Heart left ventricle (tissue), 16 donors: ENCODE measurements at regions not wholly inside any gene's neighbourhood (a gene's known extent, or its start where the extent isn't known, plus 50 kb on each side); places are given as distances from the start of the nearest gene placed in this dataset.
"Not testable (repeated sequence)": the region's sequence is repeated elsewhere in the genome, so short reads cannot be mapped to it uniquely, and the experiment has no call there.

ENCODE experiments used
- ATAC-seq, 4 donors: fragments of 200-7000 bp; cut with Tn5 transposase; one replicate each; pipeline ENCODE4 v1.9.1; 2020 to 2022; ENCODE audit warnings: moderate library complexity in 4 of 4, mild to moderate bottlenecking in 3 of 4, moderate number of reproducible peaks in 1 of 4
- DNase-seq, 5 donors: peaks; one replicate each; pipeline ENCODE4 v3.0.0-alpha.2; 2020
- H3K27ac ChIP-seq, 12 donors: fragments of 200-600 bp; sonication (generic) in 4 of 12; one replicate each; pipeline versions ENCODE4 v1.5.0 to v1.8.0; 2016 to 2022; ENCODE audit warnings: mild to moderate bottlenecking in 2 of 12
- H3K27me3 ChIP-seq, 9 donors: fragments of 200-600 bp; sonication (generic) in 2 of 9; one replicate each; pipeline versions ENCODE4 v1.5.1 to v1.8.0; 2016 to 2022; ENCODE audit warnings: mild to moderate bottlenecking in 3 of 9
- H3K36me3 ChIP-seq, 9 donors: fragments of 200-600 bp; sonication (generic) in 2 of 9; one replicate each; pipeline versions ENCODE4 v1.5.0 to v1.8.0; 2018 to 2022; ENCODE audit warnings: mild to moderate bottlenecking in 2 of 9
- H3K4me1 ChIP-seq, 12 donors: fragments of 200-600 bp; sonication (generic) in 4 of 12; one replicate each; pipeline versions ENCODE4 v1.5.0 to v1.8.0; 2016 to 2022; ENCODE audit warnings: mild to moderate bottlenecking in 3 of 12
- H3K4me3 ChIP-seq, 12 donors: fragments of 200-600 bp; sonication (generic) in 4 of 12; one replicate each; pipeline versions ENCODE4 v1.5.0 to v1.8.0; 2017 to 2022; ENCODE audit warnings: mild to moderate bottlenecking in 9 of 12, moderate library complexity in 4 of 12
- H3K9me3 ChIP-seq, 12 donors: fragments of 200-600 bp; sonication (generic) in 4 of 12; one replicate each; pipeline versions ENCODE4 v1.5.0 to v1.8.0; 2016 to 2022; ENCODE audit warnings: mild to moderate bottlenecking in 1 of 12
- POLR2A ChIP-seq, 2 donors: fragments of 450-650 bp; IDR thresholded peaks; one replicate each; pipeline ENCODE4 v1.6.1; 2017; ENCODE audit warnings: antibody characterized with exemption in 2 of 2, mild to moderate bottlenecking in 2 of 2, moderate library complexity in 2 of 2
- WGBS, 4 donors: extraction: QIAGEN DNeasy Blood & Tissue Kit in 2 of 4; methylation state at CpG; one replicate each; pipeline versions ENCODE4 v1.1.5 to v1.1.7; 2013 to 2018; 5-methylcytosine and 5-hydroxymethylcytosine counted together
- intact Hi-C, 10 donors: fragments of 100-400 bp; cut with DNase I; formaldehyde crosslinking; loops; one replicate each; pipeline versions ENCODE4 v1.11.1 to v1.14.2; 2022
- TF ChIP-seq, protein P1 (sequence below), 12 donors: fragments of 200-600 bp; sonication (generic) in 4 of 12; IDR thresholded peaks; one replicate each; pipeline versions ENCODE4 v1.5.0 to v1.8.0; 2018 to 2022; ENCODE audit warnings: antibody characterized with exemption in 12 of 12, mild to moderate bottlenecking in 5 of 12
- donor health status: ischemic (EF 13 %, LVEDD 7.1; RV severe dilation, severe dysfunction).
- donor health status: healthy with polysubstance abuse.
- donor health status: DM: no; HTN: yes; CAD: no.
- donor health status: DM: no; HTN: no; CAD: no.
- donor health status: ischemic (EF 25% LVEDD 6.9; RV normal size, moderate dysfunction).
- donor health status: ischemic (EF 25% LVEDD 5.7; RV mildly dilated, moderate dysfunction).
- donor health status: healthy.
- donor health status: DM: yes; HTN: yes; CAD: no.
- donor health status: ischemic (EF 35%, LVEDD 5.7; RV mildly dilated, moderate dysfunction).
- donor health status: nonischemic (EF 11% LVEDD 7.7; RV severe dilation, severe dysfunction).
- donor health status: DM: yes; HTN: yes; CAD: no.
- donor health status: PGD.
- donor health status: ischemic (EF 29% LVEDD 5.4; RV normal size, mild dysfunction).
- donor health status: nonischemic (EF 23%, LVEDD 6.1; RV moderate dilation, normal function).

DNA sequence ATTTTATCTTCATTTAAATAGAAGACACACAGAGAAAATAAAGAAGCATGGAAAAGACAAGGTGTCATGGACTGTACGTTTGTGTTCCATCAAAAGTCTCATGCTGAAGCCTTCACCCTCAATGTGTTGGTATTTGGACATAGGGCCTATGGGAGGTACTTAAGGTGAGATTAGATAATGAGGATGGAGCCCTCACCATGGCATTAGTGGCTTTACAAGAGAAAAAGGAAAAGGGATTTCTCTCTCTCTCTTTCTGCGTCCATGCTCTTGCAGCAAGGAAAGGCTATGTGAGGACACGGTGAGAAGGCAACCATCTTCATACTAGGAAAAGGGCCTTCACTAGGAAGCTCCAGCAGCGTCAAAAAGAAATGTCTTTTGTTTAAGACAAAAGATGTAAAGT lies 797.0 kb upstream of the CDH10 start:
- Histone ChIP-seq H3K27ac (no peak overlapping the region), H3K4me1 (no peaks in the 10 kb centered on the region), H3K9me3 (no peaks in the 10 kb centered on the region), H3K27me3 (no peaks in the 10 kb centered on the region), H3K4me3 (no peak overlapping the region), H3K36me3 (no peaks in the 10 kb centered on the region)
- intact Hi-C loops: no loop called here
- no peak for TF ChIP-seq POLR2A (IDR thresholded peaks at IDR 0.05)
- TF ChIP-seq, protein P1, sequence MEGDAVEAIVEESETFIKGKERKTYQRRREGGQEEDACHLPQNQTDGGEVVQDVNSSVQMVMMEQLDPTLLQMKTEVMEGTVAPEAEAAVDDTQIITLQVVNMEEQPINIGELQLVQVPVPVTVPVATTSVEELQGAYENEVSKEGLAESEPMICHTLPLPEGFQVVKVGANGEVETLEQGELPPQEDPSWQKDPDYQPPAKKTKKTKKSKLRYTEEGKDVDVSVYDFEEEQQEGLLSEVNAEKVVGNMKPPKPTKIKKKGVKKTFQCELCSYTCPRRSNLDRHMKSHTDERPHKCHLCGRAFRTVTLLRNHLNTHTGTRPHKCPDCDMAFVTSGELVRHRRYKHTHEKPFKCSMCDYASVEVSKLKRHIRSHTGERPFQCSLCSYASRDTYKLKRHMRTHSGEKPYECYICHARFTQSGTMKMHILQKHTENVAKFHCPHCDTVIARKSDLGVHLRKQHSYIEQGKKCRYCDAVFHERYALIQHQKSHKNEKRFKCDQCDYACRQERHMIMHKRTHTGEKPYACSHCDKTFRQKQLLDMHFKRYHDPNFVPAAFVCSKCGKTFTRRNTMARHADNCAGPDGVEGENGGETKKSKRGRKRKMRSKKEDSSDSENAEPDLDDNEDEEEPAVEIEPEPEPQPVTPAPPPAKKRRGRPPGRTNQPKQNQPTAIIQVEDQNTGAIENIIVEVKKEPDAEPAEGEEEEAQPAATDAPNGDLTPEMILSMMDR (IDR thresholded peaks at IDR 0.05): no peak
- 43 to 58% (median 52%) methylated on average over 4 of the region's 4 CpGs for WGBS, 4 donors
- DNase-seq (no peak), ATAC-seq (no peak)

DNA sequence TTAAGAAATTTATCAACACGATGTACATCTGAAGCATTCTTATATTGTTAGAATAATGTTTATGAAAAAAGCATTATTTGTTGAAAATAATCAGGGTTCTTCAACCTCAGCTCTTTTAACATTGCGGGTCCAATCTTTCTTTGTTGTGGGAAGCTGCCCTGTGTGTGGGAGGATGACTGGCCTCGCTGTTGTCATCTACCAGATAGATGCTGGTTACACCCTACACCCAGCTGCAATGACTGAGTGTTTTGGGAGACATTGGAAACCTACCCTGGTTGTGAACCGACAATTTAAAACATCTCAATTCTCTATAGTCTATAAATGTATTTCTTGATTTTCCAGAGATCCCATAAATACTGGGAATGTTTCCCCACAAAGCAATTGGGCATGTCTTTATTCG lies 794.2 kb upstream of the CDH10 start:
- TF ChIP-seq, protein P1 (IDR thresholded peaks at IDR 0.05): no peak
- no peak for TF ChIP-seq POLR2A (IDR thresholded peaks at IDR 0.05)
- intact Hi-C loops: no loop called here
- Histone ChIP-seq H3K36me3 (no peaks in the 10 kb centered on the region), H3K4me3 (no peak overlapping the region), H3K27ac (no peak overlapping the region), H3K9me3 (peaks cover 0 to 6% (median 0%) of the 10 kb centered on the region in 12 donors), H3K27me3 (no peaks in the 10 kb centered on the region), H3K4me1 (no peaks in the 10 kb centered on the region)
- ATAC-seq (no peak), DNase-seq (no peak)
- WGBS, 4 donors: 72 to 82% (median 74%) methylated on average over 5 of the region's 5 CpGs

DNA sequence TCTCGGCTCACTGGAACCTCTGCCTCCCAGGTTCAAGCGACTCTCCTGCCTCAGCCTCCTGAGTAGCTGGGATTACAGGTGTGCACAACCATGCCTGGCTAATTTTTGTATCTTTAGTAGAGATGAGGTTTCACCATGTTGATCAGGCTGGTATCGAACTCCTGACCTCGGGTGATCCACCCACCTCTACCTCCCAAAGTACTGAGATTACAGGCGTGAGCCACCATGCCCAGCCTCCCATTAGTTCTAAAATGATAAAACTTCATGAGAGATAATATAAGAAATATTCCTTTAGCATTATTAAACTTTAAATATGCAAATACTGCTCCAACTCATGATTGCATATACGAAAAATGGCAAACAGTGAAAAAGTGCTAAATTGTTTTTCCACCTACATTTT lies 793.6 kb upstream of the CDH10 start:
- DNase-seq, H3K4me3 ChIP-seq, H3K27ac ChIP-seq, H3K4me1 ChIP-seq, intact Hi-C loops, H3K36me3 ChIP-seq, H3K9me3 ChIP-seq, ATAC-seq, H3K27me3 ChIP-seq: not testable (repeated sequence)
- 85 to 88% (median 85%) methylated on average over 6 of the region's 6 CpGs for WGBS, 4 donors

DNA sequence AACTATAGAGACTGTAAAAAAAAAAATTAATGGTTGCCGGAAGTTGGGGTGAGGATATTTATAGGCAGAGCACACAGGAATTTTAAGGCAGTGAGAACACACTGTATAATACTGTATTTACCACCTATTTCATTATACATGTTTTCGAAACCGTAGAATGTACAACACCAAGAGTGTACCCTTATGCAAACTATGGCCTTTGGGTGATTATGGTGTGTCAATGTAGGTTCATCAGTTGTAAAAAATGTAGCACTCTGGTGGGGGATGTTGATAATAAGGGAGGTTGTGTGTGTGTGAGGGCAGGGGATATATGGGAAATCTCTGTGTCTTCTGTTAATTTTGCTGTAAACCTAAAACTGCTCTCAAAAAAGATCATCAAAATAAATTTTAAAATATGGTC lies 791.7 kb upstream of the CDH10 start:
- Histone ChIP-seq H3K27ac (no peak overlapping the region), H3K9me3 (peaks cover 0 to 6% (median 0%) of the 10 kb centered on the region in 12 donors), H3K4me1 (no peaks in the 10 kb centered on the region), H3K4me3 (no peak overlapping the region), H3K36me3 (no peaks in the 10 kb centered on the region), H3K27me3 (no peaks in the 10 kb centered on the region)
- intact Hi-C loops: no loop called here
- WGBS, 4 donors: 90 to 93% (median 93%) methylated on average over 3 of the region's 3 CpGs
- DNase-seq: no peak
- ATAC-seq: no peak
- no peak for TF ChIP-seq POLR2A (IDR thresholded peaks at IDR 0.05)
- TF ChIP-seq, protein P1 (IDR thresholded peaks at IDR 0.05): no peak

DNA sequence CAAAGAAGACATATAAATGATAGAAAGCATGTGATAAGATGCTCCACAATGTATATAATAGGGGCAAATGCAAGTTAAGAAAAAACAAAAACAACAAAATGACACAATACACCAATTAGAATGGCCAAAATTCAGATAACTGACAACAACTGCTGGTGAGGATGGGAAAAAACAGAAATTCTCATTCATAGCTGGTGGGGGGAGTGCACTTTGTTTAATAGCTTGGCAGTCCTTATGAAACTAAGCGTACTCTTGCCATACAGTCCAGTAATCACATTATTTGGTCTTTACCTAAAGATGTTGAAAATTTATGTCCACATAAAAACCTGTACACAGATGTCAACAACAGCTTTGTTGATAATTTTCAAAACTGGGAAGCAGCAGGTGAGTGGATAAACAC lies 791.1 kb upstream of the CDH10 start:
- H3K9me3 ChIP-seq: peaks cover 0 to 6% (median 0%) of the 10 kb centered on the region in 12 donors
- WGBS, 4 donors: 77 to 85% (median 82%) methylated on average over 1 of the region's 1 CpG
- H3K4me1 ChIP-seq: no peaks in the 10 kb centered on the region
- H3K36me3 ChIP-seq: no peaks in the 10 kb centered on the region
- H3K4me3 ChIP-seq: no peak overlapping the region
- TF ChIP-seq, protein P1 (IDR thresholded peaks at IDR 0.05): no peak
- no peak for TF ChIP-seq POLR2A (IDR thresholded peaks at IDR 0.05)
- DNase-seq: no peak
- ATAC-seq: no peak
- intact Hi-C loops: no loop called here
- H3K27me3 ChIP-seq: no peaks in the 10 kb centered on the region
- H3K27ac ChIP-seq: no peak overlapping the region
